Mammary epithelial cell (primary cell): ENCODE measurements at regions not wholly inside any gene's neighbourhood (a gene's known extent, or its start where the extent isn't known, plus 50 kb on each side); places are given as distances from the start of the nearest gene placed in this dataset.
"Not testable (repeated sequence)": the region's sequence is repeated elsewhere in the genome, so short reads cannot be mapped to it uniquely, and the experiment has no call there.

Experiments
- EZH2 ChIP-seq: IDR thresholded peaks from 2 replicates; pipeline ENCODE4 v1.6.1; 2012; ENCODE audit warnings: low read length, inconsistent platforms, borderline replicate concordance
- TF ChIP-seq, protein P1 (sequence below), 2 donors: IDR thresholded peaks in 1 of 2; conservative IDR thresholded peaks in 1 of 2; 2 replicates each; pipeline ENCODE4 v1.5.1; 2011 to 2012; ENCODE audit warnings: inconsistent platforms in 2 of 2, low read length in 2 of 2, mild to moderate bottlenecking in 2 of 2, control low read depth in 1 of 2, low read depth in 1 of 2; ENCODE audit not compliant: insufficient read depth in 1 of 2; ENCODE audit errors: extremely low read depth in 1 of 2

DNA sequence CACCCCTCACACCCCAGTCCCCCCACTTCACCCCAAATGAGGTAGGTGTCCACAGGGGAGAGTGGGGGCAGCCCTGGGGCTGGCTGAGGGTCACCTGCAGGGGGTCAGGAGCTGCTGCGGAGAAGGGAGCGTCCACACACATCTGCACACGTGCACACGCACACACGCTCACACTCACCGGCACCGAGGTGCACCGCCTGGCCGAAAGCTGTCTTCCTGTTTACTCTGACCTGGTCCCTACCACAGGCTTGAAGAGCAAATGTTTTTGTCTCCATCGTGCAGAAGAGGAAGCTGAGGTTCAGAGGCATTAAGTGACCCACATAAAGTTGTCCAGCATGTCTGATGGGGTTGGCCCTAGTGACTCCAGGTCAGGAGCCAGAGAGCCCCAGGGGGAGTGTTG, 4382.1 kb upstream of the TPTE start:
- TF ChIP-seq, protein P1, sequence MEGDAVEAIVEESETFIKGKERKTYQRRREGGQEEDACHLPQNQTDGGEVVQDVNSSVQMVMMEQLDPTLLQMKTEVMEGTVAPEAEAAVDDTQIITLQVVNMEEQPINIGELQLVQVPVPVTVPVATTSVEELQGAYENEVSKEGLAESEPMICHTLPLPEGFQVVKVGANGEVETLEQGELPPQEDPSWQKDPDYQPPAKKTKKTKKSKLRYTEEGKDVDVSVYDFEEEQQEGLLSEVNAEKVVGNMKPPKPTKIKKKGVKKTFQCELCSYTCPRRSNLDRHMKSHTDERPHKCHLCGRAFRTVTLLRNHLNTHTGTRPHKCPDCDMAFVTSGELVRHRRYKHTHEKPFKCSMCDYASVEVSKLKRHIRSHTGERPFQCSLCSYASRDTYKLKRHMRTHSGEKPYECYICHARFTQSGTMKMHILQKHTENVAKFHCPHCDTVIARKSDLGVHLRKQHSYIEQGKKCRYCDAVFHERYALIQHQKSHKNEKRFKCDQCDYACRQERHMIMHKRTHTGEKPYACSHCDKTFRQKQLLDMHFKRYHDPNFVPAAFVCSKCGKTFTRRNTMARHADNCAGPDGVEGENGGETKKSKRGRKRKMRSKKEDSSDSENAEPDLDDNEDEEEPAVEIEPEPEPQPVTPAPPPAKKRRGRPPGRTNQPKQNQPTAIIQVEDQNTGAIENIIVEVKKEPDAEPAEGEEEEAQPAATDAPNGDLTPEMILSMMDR (conservative IDR thresholded peaks at IDR 0.05 in 1 of 2, IDR thresholded peaks at IDR 0.05 in 1 of 2; ENCODE audit: extremely low read depth in 1 of 2, insufficient read depth in 1 of 2, low read depth in 1 of 2, low read length in 2 of 2): not testable (repeated sequence)
- TF ChIP-seq EZH2: not testable (repeated sequence)
